ENCODE measurements at regions not wholly inside any gene's neighbourhood (a gene's known extent, or its start where the extent isn't known, plus 50 kb on each side); places are given as distances from the start of the nearest gene placed in this dataset.

DNA sequence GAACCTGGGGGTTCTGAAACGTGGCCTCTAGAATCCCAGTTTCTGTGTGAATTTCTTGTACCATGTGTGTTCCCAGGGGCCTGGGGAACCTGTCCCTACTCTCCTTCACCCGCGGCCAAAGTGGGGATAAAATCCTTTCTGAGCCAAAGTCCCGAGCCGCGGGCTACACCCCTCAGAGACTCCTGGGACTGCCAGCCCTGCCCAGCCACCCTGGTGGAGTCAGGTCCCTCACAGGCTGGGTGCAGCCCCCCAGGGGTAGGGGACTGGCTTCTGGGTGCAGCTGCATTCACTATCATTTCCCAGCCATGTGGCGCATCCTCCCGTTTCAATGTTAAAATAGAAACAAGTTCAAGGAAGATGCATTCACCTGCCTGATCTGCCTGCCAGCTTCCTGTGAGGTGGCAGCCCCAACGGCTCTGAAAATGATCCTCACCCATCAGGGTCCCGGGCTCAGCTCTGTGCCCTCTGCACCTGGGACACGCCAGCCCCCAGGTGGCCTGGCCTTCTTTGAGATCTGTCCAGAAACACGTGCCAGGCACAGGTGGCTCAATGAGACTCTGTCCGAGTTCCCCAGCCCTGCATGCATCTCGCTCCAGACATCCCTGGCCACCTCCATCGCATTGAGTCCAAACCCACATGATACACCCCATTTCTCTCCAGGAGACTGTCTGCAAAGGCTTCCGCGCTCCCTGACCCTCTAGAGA lies 338.8 kb downstream of the CTTN start:
- TF ChIP-seq, protein P1, sequence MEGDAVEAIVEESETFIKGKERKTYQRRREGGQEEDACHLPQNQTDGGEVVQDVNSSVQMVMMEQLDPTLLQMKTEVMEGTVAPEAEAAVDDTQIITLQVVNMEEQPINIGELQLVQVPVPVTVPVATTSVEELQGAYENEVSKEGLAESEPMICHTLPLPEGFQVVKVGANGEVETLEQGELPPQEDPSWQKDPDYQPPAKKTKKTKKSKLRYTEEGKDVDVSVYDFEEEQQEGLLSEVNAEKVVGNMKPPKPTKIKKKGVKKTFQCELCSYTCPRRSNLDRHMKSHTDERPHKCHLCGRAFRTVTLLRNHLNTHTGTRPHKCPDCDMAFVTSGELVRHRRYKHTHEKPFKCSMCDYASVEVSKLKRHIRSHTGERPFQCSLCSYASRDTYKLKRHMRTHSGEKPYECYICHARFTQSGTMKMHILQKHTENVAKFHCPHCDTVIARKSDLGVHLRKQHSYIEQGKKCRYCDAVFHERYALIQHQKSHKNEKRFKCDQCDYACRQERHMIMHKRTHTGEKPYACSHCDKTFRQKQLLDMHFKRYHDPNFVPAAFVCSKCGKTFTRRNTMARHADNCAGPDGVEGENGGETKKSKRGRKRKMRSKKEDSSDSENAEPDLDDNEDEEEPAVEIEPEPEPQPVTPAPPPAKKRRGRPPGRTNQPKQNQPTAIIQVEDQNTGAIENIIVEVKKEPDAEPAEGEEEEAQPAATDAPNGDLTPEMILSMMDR (IDR thresholded peaks at IDR 0.05) = no peak

DNA sequence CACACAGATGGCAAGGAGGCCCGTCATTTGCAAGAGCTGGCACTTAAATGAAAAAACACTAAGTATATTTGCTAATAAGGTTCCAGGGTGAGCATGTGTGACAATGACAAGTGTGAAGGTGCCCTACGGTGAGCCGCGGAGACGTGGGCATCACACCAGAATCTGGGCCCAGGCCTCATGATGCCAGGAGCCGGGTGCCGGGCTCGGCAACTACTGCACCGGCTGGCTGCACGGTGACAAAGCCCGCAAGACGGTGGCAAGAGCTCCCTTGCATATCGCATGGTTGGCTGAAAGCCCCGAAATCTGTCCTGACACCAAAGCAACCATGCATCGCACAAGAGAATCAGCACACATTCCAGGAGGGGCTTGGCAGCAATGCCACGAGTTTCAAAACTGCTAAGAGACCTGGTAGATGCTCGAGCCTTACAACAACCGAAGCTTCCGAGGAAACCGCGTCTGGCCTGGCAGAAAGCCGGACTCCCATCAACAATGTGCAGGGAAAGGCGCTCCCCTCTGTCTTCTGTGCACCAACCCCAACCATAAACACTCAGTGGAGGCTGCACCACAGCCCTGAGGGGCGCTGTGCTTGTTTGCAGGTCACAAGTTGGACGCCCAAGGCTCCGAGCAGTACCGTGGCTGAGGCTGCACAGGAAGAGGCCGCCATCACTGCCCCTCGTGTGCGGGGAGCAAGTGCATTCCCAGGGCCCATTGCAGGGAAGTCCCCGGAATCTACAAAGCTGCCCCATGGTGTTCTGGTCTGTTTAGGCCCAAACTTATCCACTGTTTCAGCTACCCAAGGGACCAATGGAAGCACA lies 339.7 kb downstream of the CTTN start:
- TF ChIP-seq, protein P1 (IDR thresholded peaks at IDR 0.05) = no peak

DNA sequence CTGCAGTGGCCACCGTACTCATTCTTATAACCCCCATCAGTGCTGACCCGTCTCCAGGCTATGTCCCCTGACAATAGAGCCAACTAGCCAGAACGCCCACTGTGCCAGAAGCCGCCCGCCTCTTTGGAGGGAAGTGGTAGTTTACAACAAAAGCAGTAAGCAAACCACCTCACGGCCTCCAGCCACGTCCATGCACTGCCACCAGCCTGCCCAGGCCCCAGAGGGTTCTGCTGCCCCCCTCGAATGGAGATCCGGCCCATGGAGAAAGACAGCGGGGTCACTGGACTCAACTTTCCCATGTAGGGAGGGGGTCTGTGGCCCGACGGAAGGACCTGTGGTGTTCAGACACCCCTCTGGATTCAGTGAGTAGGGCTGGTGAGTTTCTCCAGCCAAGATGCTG lies 340.3 kb downstream of the CTTN start:
- TF ChIP-seq, protein P1 (IDR thresholded peaks at IDR 0.05) = no peak

DNA sequence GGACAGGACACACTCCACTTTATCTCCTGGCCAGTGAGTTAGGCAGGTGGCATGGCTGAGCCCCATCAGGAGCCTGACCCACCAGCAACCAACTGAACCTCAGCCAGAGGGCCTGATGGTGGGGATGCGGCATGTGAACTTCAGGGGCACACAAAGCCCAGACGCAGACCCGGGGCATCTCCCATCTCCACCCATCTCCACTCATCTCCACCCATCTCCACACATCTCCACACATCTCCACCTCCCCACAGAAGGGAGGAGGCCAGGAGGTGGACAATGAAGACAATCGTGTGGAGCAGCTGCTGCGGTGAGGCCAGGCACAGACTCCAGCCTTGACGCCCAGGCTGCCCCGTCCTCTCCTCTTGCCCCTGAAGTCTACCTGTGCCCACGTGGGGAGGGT lies 340.8 kb downstream of the CTTN start:
- TF ChIP-seq, protein P1 (IDR thresholded peaks at IDR 0.05) = no peak

DNA sequence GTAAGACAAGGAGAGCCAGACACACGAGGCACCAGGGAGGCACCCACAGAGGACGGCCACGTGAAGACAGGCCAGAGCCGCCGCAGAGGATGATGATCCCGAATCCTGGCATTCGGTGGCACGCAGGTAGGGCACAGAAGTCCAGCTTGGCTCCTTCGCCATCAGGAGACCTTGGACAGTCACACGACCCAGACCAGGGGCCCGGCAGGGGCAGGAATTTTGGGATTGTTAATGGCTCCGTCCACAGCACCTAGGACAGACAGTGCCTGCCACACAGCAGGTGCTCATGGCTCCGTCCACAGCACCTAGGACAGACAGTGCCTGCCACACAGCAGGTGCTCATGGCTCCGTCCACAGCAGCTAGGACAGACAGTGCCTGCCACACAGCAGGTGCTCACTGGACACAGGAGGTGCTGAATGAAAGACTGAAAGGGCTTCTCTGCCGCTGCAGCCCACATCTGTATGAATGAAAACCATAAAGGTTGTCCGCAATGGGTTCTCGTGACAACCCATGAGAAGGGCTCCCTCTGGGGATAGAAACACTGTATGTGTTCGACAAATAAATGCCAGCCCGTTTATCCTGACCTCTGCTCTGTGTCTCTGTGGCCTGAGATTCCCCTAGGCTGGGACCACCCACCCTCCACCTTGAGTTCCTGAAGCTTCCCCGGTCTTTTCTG lies 341.6 kb downstream of the CTTN start:
- TF ChIP-seq, protein P1 (IDR thresholded peaks at IDR 0.05) = no peak

DNA sequence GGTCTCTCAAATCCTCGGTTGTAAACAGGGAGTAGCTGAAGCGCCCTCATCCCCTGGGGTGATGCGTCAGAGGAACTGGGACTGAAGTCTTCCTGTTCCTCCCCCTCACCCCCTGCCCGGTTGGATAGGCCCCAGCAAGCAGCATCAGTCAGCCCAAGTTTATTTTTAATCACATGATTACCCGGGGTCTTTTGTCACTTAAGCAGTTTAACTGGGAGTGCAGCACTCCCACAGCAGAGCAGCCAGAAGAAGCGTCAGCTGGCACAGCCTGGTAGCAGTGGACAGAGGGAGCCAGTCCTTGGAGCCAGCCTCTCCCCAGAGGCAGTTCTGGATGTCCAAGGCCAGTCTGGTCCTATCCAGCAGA lies 342.1 kb downstream of the CTTN start:
- TF ChIP-seq, protein P1 (IDR thresholded peaks at IDR 0.05) = no peak

DNA sequence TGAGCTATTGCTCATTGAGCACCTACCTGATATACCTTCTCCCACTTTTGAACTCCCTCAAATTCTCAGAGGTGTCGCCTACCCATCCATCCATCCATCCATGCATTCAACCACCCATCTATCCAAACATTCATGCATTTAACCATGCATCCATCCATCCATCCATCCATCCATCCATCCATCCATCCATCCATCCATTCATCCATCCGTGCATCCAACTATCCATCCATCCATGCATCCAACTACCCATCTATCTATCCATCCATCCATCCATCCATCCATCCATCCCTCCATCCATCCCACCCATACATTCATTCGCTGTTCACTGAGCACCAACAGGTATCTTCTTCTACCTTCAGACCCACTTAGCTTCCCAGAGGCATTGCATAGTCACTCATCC lies 342.8 kb downstream of the CTTN start:
- TF ChIP-seq, protein P1 (IDR thresholded peaks at IDR 0.05) = no peak

All from LNCAP (cell line).